ENCODE measurements at regions not wholly inside any gene's neighbourhood (a gene's known extent, or its start where the extent isn't known, plus 50 kb on each side); places are given as distances from the start of the nearest gene placed in this dataset.
"Not testable (repeated sequence)": the region's sequence is repeated elsewhere in the genome, so short reads cannot be mapped to it uniquely, and the experiment has no call there.

GRCh38 chr18:68215931-68216330 lies 499.0 kb downstream of the TMX3 start:
- no peak overlapping the region for H3K4me3 ChIP-seq (ENCODE audit: low read depth, low read length)
- peaks cover 11% of the 10 kb centered on the region for H3K4me1 ChIP-seq (ENCODE audit: control insufficient read depth, insufficient read depth, low read length, unreplicated experiment)
- H3K36me3 ChIP-seq (ENCODE audit: insufficient read depth, low read length) = no peaks in the 10 kb centered on the region
- no peaks in the 10 kb centered on the region for H3K27me3 ChIP-seq (ENCODE audit: insufficient read depth, low read length)
- peak overlapping the region; percentile 12; the same call in 1 of the 2 replicates for H3K27ac ChIP-seq (ENCODE audit: low read depth, low read length)
- H3K79me2 ChIP-seq (ENCODE audit: control insufficient read depth, insufficient read depth, low read length, unreplicated experiment) = no peaks in the 10 kb centered on the region
- H2AFZ ChIP-seq (ENCODE audit: low read length, unreplicated experiment) = no peak overlapping the region

GRCh38 chr18:68186039-68186438 lies 528.9 kb downstream of the TMX3 start:
- no peaks in the 10 kb centered on the region for H3K79me2 ChIP-seq (ENCODE audit: control insufficient read depth, insufficient read depth, low read length, unreplicated experiment)
- no peak overlapping the region for H3K27ac ChIP-seq (ENCODE audit: low read depth, low read length)
- no peaks in the 10 kb centered on the region for H3K4me1 ChIP-seq (ENCODE audit: control insufficient read depth, insufficient read depth, low read length, unreplicated experiment)
- H3K4me3 ChIP-seq (ENCODE audit: low read depth, low read length) = no peak overlapping the region
- H2AFZ ChIP-seq (ENCODE audit: low read length, unreplicated experiment) = no peak overlapping the region
- H3K27me3 ChIP-seq (ENCODE audit: insufficient read depth, low read length) = no peaks in the 10 kb centered on the region
- no peaks in the 10 kb centered on the region for H3K36me3 ChIP-seq (ENCODE audit: insufficient read depth, low read length)

GRCh38 chr18:68181956-68182355 lies 533.0 kb downstream of the TMX3 start:
- Histone ChIP-seq H3K4me3 (ENCODE audit: low read depth, low read length) (no peak overlapping the region), H3K4me1 (ENCODE audit: control insufficient read depth, insufficient read depth, low read length, unreplicated experiment) (peaks cover 9% of the 10 kb centered on the region), H3K27me3 (ENCODE audit: insufficient read depth, low read length) (no peaks in the 10 kb centered on the region), H3K79me2 (ENCODE audit: control insufficient read depth, insufficient read depth, low read length, unreplicated experiment) (no peaks in the 10 kb centered on the region), H3K36me3 (ENCODE audit: insufficient read depth, low read length) (no peaks in the 10 kb centered on the region), H2AFZ (ENCODE audit: low read length, unreplicated experiment) (no peak overlapping the region), H3K27ac (ENCODE audit: low read depth, low read length) (no peak overlapping the region)

GRCh38 chr18:68179811-68180210 lies 535.1 kb downstream of the TMX3 start:
- H3K4me1 ChIP-seq (ENCODE audit: control insufficient read depth, insufficient read depth, low read length, unreplicated experiment) = peaks cover 9% of the 10 kb centered on the region
- no peak overlapping the region for H3K27ac ChIP-seq (ENCODE audit: low read depth, low read length)
- H3K4me3 ChIP-seq (ENCODE audit: low read depth, low read length) = no peak overlapping the region
- no peak overlapping the region for H2AFZ ChIP-seq (ENCODE audit: low read length, unreplicated experiment)
- no peaks in the 10 kb centered on the region for H3K79me2 ChIP-seq (ENCODE audit: control insufficient read depth, insufficient read depth, low read length, unreplicated experiment)
- no peaks in the 10 kb centered on the region for H3K36me3 ChIP-seq (ENCODE audit: insufficient read depth, low read length)
- H3K27me3 ChIP-seq (ENCODE audit: insufficient read depth, low read length) = no peaks in the 10 kb centered on the region

GRCh38 chr18:68178921-68179320 lies 536.0 kb downstream of the TMX3 start:
- Histone ChIP-seq H3K4me3 (ENCODE audit: low read depth, low read length) (no peak overlapping the region), H3K4me1 (ENCODE audit: control insufficient read depth, insufficient read depth, low read length, unreplicated experiment) (peaks cover 9% of the 10 kb centered on the region), H3K27ac (ENCODE audit: low read depth, low read length) (peak overlapping the region; percentile 32; the same call in 1 of the 2 replicates), H3K36me3 (ENCODE audit: insufficient read depth, low read length) (no peaks in the 10 kb centered on the region), H3K79me2 (ENCODE audit: control insufficient read depth, insufficient read depth, low read length, unreplicated experiment) (no peaks in the 10 kb centered on the region), H3K27me3 (ENCODE audit: insufficient read depth, low read length) (no peaks in the 10 kb centered on the region), H2AFZ (ENCODE audit: low read length, unreplicated experiment) (no peak overlapping the region)

- Histone ChIP-seq H3K27me3 (ENCODE audit: insufficient read depth, low read length) (no peaks in the 10 kb centered on the region), H3K36me3 (ENCODE audit: insufficient read depth, low read length) (no peaks in the 10 kb centered on the region), H3K27ac (ENCODE audit: low read depth, low read length) (peak overlapping the region; percentile 32; the same call in 1 of the 2 replicates), H3K4me1 (ENCODE audit: control insufficient read depth, insufficient read depth, low read length, unreplicated experiment) (peaks cover 9% of the 10 kb centered on the region), H2AFZ (ENCODE audit: low read length, unreplicated experiment) (no peak overlapping the region), H3K4me3 (ENCODE audit: low read depth, low read length) (no peak overlapping the region), H3K79me2 (ENCODE audit: control insufficient read depth, insufficient read depth, low read length, unreplicated experiment) (no peaks in the 10 kb centered on the region)
Observed at GRCh38 chr18:68177807-68178702, 536.9 kb downstream of the TMX3 start.

GRCh38 chr18:68176901-68177300 lies 538.0 kb downstream of the TMX3 start:
- Histone ChIP-seq H3K4me1 (ENCODE audit: control insufficient read depth, insufficient read depth, low read length, unreplicated experiment) (peaks cover 9% of the 10 kb centered on the region), H3K79me2 (ENCODE audit: control insufficient read depth, insufficient read depth, low read length, unreplicated experiment) (no peaks in the 10 kb centered on the region), H2AFZ (ENCODE audit: low read length, unreplicated experiment) (no peak overlapping the region), H3K27ac (ENCODE audit: low read depth, low read length) (no peak overlapping the region), H3K27me3 (ENCODE audit: insufficient read depth, low read length) (no peaks in the 10 kb centered on the region), H3K4me3 (ENCODE audit: low read depth, low read length) (no peak overlapping the region), H3K36me3 (ENCODE audit: insufficient read depth, low read length) (no peaks in the 10 kb centered on the region)

- Histone ChIP-seq H2AFZ (ENCODE audit: low read length, unreplicated experiment) (no peak overlapping the region), H3K36me3 (ENCODE audit: insufficient read depth, low read length) (no peaks in the 10 kb centered on the region), H3K79me2 (ENCODE audit: control insufficient read depth, insufficient read depth, low read length, unreplicated experiment) (no peaks in the 10 kb centered on the region), H3K27me3 (ENCODE audit: insufficient read depth, low read length) (no peaks in the 10 kb centered on the region), H3K27ac (ENCODE audit: low read depth, low read length) (no peak overlapping the region), H3K4me1 (ENCODE audit: control insufficient read depth, insufficient read depth, low read length, unreplicated experiment) (no peaks in the 10 kb centered on the region), H3K4me3 (ENCODE audit: low read depth, low read length) (no peak overlapping the region)
Observed at GRCh38 chr18:68172842-68173549, 541.9 kb downstream of the TMX3 start.

GRCh38 chr18:68164909-68165308 lies 550.0 kb downstream of the TMX3 start:
- Histone ChIP-seq H3K4me3 (ENCODE audit: low read depth, low read length) (no peak overlapping the region), H3K27ac (ENCODE audit: low read depth, low read length) (no peak overlapping the region), H3K79me2 (ENCODE audit: control insufficient read depth, insufficient read depth, low read length, unreplicated experiment) (no peaks in the 10 kb centered on the region), H3K4me1 (ENCODE audit: control insufficient read depth, insufficient read depth, low read length, unreplicated experiment) (peaks cover 6% of the 10 kb centered on the region), H3K36me3 (ENCODE audit: insufficient read depth, low read length) (no peaks in the 10 kb centered on the region), H3K27me3 (ENCODE audit: insufficient read depth, low read length) (no peaks in the 10 kb centered on the region), H2AFZ (ENCODE audit: low read length, unreplicated experiment) (no peak overlapping the region)

GRCh38 chr18:68153821-68154220 lies 561.1 kb downstream of the TMX3 start:
- H3K4me1 ChIP-seq (ENCODE audit: control insufficient read depth, insufficient read depth, low read length, unreplicated experiment); H3K4me3 ChIP-seq (ENCODE audit: low read depth, low read length); H3K27me3 ChIP-seq (ENCODE audit: insufficient read depth, low read length); H3K79me2 ChIP-seq (ENCODE audit: control insufficient read depth, insufficient read depth, low read length, unreplicated experiment); H2AFZ ChIP-seq (ENCODE audit: low read length, unreplicated experiment); H3K36me3 ChIP-seq (ENCODE audit: insufficient read depth, low read length); H3K27ac ChIP-seq (ENCODE audit: low read depth, low read length): not testable (repeated sequence)

GRCh38 chr18:68152770-68153169 lies 562.1 kb downstream of the TMX3 start:
- no peaks in the 10 kb centered on the region for H3K27me3 ChIP-seq (ENCODE audit: insufficient read depth, low read length)
- no peaks in the 10 kb centered on the region for H3K4me1 ChIP-seq (ENCODE audit: control insufficient read depth, insufficient read depth, low read length, unreplicated experiment)
- H2AFZ ChIP-seq (ENCODE audit: low read length, unreplicated experiment) = no peak overlapping the region
- H3K27ac ChIP-seq (ENCODE audit: low read depth, low read length) = no peak overlapping the region
- H3K4me3 ChIP-seq (ENCODE audit: low read depth, low read length) = no peak overlapping the region
- no peaks in the 10 kb centered on the region for H3K79me2 ChIP-seq (ENCODE audit: control insufficient read depth, insufficient read depth, low read length, unreplicated experiment)
- H3K36me3 ChIP-seq (ENCODE audit: insufficient read depth, low read length) = no peaks in the 10 kb centered on the region
